Activated CD4-positive, alpha-beta T cell treated with anti-CD3 and anti-CD28 coated beads, Interleukin-2, amount 10 ng/mL, durations not matched to agents 24 days and 14 days (primary cell): ENCODE measurements at regions not wholly inside any gene's neighbourhood (a gene's known extent, or its start where the extent isn't known, plus 50 kb on each side); places are given as distances from the start of the nearest gene placed in this dataset.
"Not testable (repeated sequence)": the region's sequence is repeated elsewhere in the genome, so short reads cannot be mapped to it uniquely, and the experiment has no call there.

Experiments used
- DNase-seq: peaks from one replicate; pipeline ENCODE4 v3.0.0; 2022
- H3K27ac Mint-ChIP-seq: one replicate; pipeline ENCODE4 v1.8.0; 2022; ENCODE audit warnings: mild to moderate bottlenecking, mixed read lengths
- H3K27me3 Mint-ChIP-seq: one replicate; pipeline ENCODE4 v1.8.0; 2022; ENCODE audit warnings: mixed read lengths
- H3K36me3 Mint-ChIP-seq: one replicate; pipeline ENCODE4 v1.8.0; 2022; ENCODE audit warnings: low read depth, mild to moderate bottlenecking, mixed read lengths
- H3K4me1 Mint-ChIP-seq: one replicate; pipeline ENCODE4 v1.8.0; 2021; ENCODE audit warnings: mixed read lengths
- H3K4me3 Mint-ChIP-seq: one replicate; pipeline ENCODE4 v1.8.0; 2022; ENCODE audit warnings: mild to moderate bottlenecking, moderate library complexity, mixed read lengths
- H3K9me3 Mint-ChIP-seq: one replicate; pipeline ENCODE4 v1.8.0; 2021; ENCODE audit warnings: mixed read lengths
- intact Hi-C: fragments of 100-400 bp; cut with micrococcal nuclease; formaldehyde crosslinking; loops from one replicate; pipeline ENCODE4 v1.15.1; 2023

- intact Hi-C loops: loop anchor here (10.0 kb wide), 1 partner anchor 248 kb away; the partner anchor contains the start of gene ENC1
- DNase-seq: no peak
- Mint-ChIP-seq H3K9me3 (no peaks in the 10 kb centered on the region), H3K27me3 (no peaks in the 10 kb centered on the region), H3K4me3 (no peak overlapping the region), H3K4me1 (peaks cover 2% of the 10 kb centered on the region), H3K36me3 (no peaks in the 10 kb centered on the region), H3K27ac (no peak overlapping the region)
These were observed 243.5 kb downstream of the ENC1 start for GRCh38 chr5:74396913-74397622.

- peaks cover 2% of the 10 kb centered on the region for H3K4me1 Mint-ChIP-seq
- no peak for DNase-seq
- peaks cover 1% of the 10 kb centered on the region for H3K27me3 Mint-ChIP-seq
- H3K4me3 Mint-ChIP-seq: no peak overlapping the region
- intact Hi-C loops: loop anchor here (10.0 kb wide), 1 partner anchor 250 kb away; the partner anchor contains the start of gene ENC1
- H3K9me3 Mint-ChIP-seq: no peaks in the 10 kb centered on the region
- H3K27ac Mint-ChIP-seq: no peak overlapping the region
- no peaks in the 10 kb centered on the region for H3K36me3 Mint-ChIP-seq
These were observed 245.3 kb downstream of the ENC1 start for GRCh38 chr5:74394916-74395880.

- DNase-seq: no peak
- peaks cover 2% of the 10 kb centered on the region for H3K4me1 Mint-ChIP-seq
- H3K9me3 Mint-ChIP-seq: no peaks in the 10 kb centered on the region
- no peaks in the 10 kb centered on the region for H3K36me3 Mint-ChIP-seq
- H3K27me3 Mint-ChIP-seq: peaks cover 3% of the 10 kb centered on the region
- intact Hi-C loops: loop anchor here (10.0 kb wide), 1 partner anchor 250 kb away; the partner anchor contains the start of gene ENC1
- H3K4me3 Mint-ChIP-seq: no peak overlapping the region
- H3K27ac Mint-ChIP-seq: no peak overlapping the region
These were observed 246.0 kb downstream of the ENC1 start for GRCh38 chr5:74394528-74394915.

GRCh38 chr5:74393943-74394342 is 246.6 kb downstream of the ENC1 start:
- Mint-ChIP-seq H3K4me3 (no peak overlapping the region), H3K36me3 (no peaks in the 10 kb centered on the region), H3K9me3 (no peaks in the 10 kb centered on the region), H3K27ac (no peak overlapping the region), H3K27me3 (peaks cover 3% of the 10 kb centered on the region), H3K4me1 (peaks cover 2% of the 10 kb centered on the region)
- DNase-seq: no peak
- intact Hi-C loops: loop anchor here (10.0 kb wide), 1 partner anchor 251 kb away; the partner anchor contains the start of gene ENC1

GRCh38 chr5:74392711-74393351 is 247.7 kb downstream of the ENC1 start:
- no peaks in the 10 kb centered on the region for H3K36me3 Mint-ChIP-seq
- H3K27ac Mint-ChIP-seq: no peak overlapping the region
- H3K9me3 Mint-ChIP-seq: no peaks in the 10 kb centered on the region
- H3K4me1 Mint-ChIP-seq: peaks cover 2% of the 10 kb centered on the region
- H3K4me3 Mint-ChIP-seq: no peak overlapping the region
- intact Hi-C loops: loop anchor here (10.0 kb wide), 1 partner anchor 252 kb away; the partner anchor contains the start of gene ENC1
- peaks cover 3% of the 10 kb centered on the region for H3K27me3 Mint-ChIP-seq
- DNase-seq: no peak

- no peak overlapping the region for H3K27ac Mint-ChIP-seq
- H3K9me3 Mint-ChIP-seq: no peaks in the 10 kb centered on the region
- intact Hi-C loops: loop anchor here (10.0 kb wide), 1 partner anchor 253 kb away; the partner anchor contains the start of gene ENC1
- peaks cover 2% of the 10 kb centered on the region for H3K4me1 Mint-ChIP-seq
- no peaks in the 10 kb centered on the region for H3K36me3 Mint-ChIP-seq
- no peak overlapping the region for H3K4me3 Mint-ChIP-seq
- DNase-seq: no peak
- H3K27me3 Mint-ChIP-seq: peaks cover 3% of the 10 kb centered on the region
These were observed 249.1 kb downstream of the ENC1 start for GRCh38 chr5:74391410-74391809.

- H3K36me3 Mint-ChIP-seq: no peaks in the 10 kb centered on the region
- H3K4me3 Mint-ChIP-seq: no peak overlapping the region
- no peak overlapping the region for H3K27ac Mint-ChIP-seq
- peaks cover 2% of the 10 kb centered on the region for H3K4me1 Mint-ChIP-seq
- no peak for DNase-seq
- intact Hi-C loops: loop anchor here (10.0 kb wide), 1 partner anchor 254 kb away; the partner anchor contains the start of gene ENC1
- H3K27me3 Mint-ChIP-seq: peaks cover 3% of the 10 kb centered on the region
- no peaks in the 10 kb centered on the region for H3K9me3 Mint-ChIP-seq
These were observed 249.7 kb downstream of the ENC1 start for GRCh38 chr5:74390822-74391221.

GRCh38 chr5:74390306-74390637 is 250.3 kb downstream of the ENC1 start:
- H3K27me3 Mint-ChIP-seq: peaks cover 5% of the 10 kb centered on the region
- no peak for DNase-seq
- intact Hi-C loops: loop anchor here (10.0 kb wide), 1 partner anchor 255 kb away; the partner anchor contains the start of gene ENC1
- H3K36me3 Mint-ChIP-seq: no peaks in the 10 kb centered on the region
- H3K27ac Mint-ChIP-seq: no peak overlapping the region
- H3K4me3 Mint-ChIP-seq: no peak overlapping the region
- H3K9me3 Mint-ChIP-seq: no peaks in the 10 kb centered on the region
- peaks cover 2% of the 10 kb centered on the region for H3K4me1 Mint-ChIP-seq

- DNase-seq: no peak
- H3K9me3 Mint-ChIP-seq: no peaks in the 10 kb centered on the region
- peaks cover 5% of the 10 kb centered on the region for H3K27me3 Mint-ChIP-seq
- H3K4me1 Mint-ChIP-seq: peaks cover 2% of the 10 kb centered on the region
- no peak overlapping the region for H3K27ac Mint-ChIP-seq
- intact Hi-C loops: loop anchor here (10.0 kb wide), 1 partner anchor 255 kb away; the partner anchor contains the start of gene ENC1
- H3K4me3 Mint-ChIP-seq: no peak overlapping the region
- no peaks in the 10 kb centered on the region for H3K36me3 Mint-ChIP-seq
These were observed 250.8 kb downstream of the ENC1 start for GRCh38 chr5:74389531-74390305.

- H3K4me3 Mint-ChIP-seq, H3K27me3 Mint-ChIP-seq, intact Hi-C loops, DNase-seq, H3K27ac Mint-ChIP-seq, H3K9me3 Mint-ChIP-seq, H3K36me3 Mint-ChIP-seq, H3K4me1 Mint-ChIP-seq: not testable (repeated sequence)
These were observed 252.1 kb downstream of the ENC1 start for GRCh38 chr5:74388411-74388810.

- Mint-ChIP-seq H3K9me3 (no peaks in the 10 kb centered on the region), H3K36me3 (no peaks in the 10 kb centered on the region), H3K4me1 (no peaks in the 10 kb centered on the region), H3K27ac (no peak overlapping the region), H3K27me3 (peaks cover 8% of the 10 kb centered on the region), H3K4me3 (no peak overlapping the region)
- intact Hi-C loops: no loop called here
- DNase-seq: no peak
These were observed 253.8 kb downstream of the ENC1 start for GRCh38 chr5:74386571-74387334.

- Mint-ChIP-seq H3K36me3 (no peaks in the 10 kb centered on the region), H3K9me3 (no peaks in the 10 kb centered on the region), H3K27ac (no peak overlapping the region), H3K4me1 (no peaks in the 10 kb centered on the region), H3K27me3 (peaks cover 5% of the 10 kb centered on the region), H3K4me3 (no peak overlapping the region)
- intact Hi-C loops: no loop called here
- no peak for DNase-seq
These were observed 255.7 kb downstream of the ENC1 start for GRCh38 chr5:74384851-74385250.
